Stimulated activated CD8-positive, alpha-beta memory T cell treated with anti-CD3 and anti-CD28 coated beads, Interleukin-7, amount 100 ng/mL, for 1 hour (primary cell): ENCODE measurements at regions not wholly inside any gene's neighbourhood (a gene's known extent, or its start where the extent isn't known, plus 50 kb on each side); places are given as distances from the start of the nearest gene placed in this dataset.
"Not testable (repeated sequence)": the region's sequence is repeated elsewhere in the genome, so short reads cannot be mapped to it uniquely, and the experiment has no call there.

ENCODE experiments used
- DNase-seq, 2 donors: peaks; one replicate each; pipeline ENCODE4 v3.0.0-alpha.2; 2020; ENCODE audit warnings: low read depth in 2 of 2

DNA sequence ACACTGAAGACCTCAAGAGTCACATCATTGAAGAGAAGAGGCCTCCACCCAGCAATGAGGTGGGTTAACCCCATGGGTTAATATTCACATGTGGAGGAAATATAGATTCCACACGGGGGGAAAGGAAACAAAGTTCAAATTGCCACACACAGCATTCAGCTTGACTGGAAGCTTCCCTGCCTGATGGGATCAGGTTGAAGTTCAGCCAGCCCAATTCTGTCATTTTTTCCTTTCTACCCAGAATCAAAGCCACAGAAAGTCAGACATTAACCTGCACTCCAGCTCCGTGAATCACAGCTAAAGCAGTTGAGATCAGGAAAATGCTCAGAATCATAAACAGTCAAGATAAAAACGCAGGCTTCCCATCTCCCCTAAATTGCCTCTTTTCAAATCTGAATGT lies 208.7 kb upstream of the OBI1 start:
- no peak for DNase-seq

DNA sequence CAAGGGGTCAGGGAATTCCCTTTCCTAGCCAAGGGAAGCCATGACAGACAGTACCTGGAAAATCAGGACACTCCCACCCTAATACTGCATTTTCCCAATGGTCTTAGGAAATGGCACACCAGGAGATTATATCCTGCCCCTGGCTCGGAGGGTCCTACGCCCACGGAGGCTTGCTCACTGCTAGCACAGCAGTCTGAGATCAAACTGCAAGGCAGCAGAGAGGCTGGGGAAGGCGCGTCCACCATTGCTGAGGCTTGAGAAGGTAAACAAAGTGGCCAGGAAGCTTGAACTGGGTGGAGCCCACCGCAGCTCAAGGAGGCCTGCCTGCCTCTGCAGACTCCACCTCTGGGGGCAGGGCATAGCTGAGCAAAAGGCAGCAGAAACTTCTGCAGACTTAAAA lies 207.1 kb upstream of the OBI1 start:
- DNase-seq, result not testable (repeated sequence)

DNA sequence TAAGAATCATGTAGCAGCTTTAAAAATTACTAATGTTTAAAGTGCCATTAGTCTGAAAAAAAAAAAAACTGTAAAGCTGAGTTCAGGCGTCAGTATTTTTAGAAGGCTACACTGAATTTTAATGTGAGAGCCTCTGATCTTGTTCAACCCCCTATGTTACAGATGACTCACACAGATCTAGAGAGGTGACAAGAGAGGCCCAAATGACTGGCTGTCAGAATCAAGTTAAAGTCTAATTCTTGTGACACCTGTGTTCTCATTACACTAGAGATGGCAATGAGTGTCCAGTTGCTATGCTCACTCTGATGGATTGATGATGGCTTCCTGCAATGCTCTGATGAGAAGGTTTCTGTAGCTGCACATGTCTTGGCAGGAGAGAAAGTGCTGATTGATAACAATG lies 203.5 kb upstream of the OBI1 start:
- DNase-seq, result no peak

DNA sequence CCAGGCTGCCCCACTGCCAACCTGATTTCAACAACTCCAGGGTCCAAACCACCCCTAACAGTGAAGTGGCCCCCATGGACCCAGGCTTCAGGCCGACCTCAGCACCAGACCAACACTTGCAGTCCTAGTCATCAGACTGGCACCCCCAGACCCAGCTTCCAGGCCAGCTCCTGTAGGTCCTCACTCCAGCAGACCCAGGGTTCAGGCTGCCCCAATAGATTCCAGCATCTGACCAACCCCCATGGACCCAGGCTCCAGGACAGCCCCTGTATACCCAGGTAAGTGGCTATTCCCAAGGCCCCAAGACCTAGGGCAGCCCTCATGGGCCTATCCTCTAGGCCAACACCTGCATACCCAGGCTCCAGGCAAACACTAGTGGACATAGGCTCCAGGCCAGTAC lies 193.8 kb upstream of the OBI1 start:
- no peak for DNase-seq

DNA sequence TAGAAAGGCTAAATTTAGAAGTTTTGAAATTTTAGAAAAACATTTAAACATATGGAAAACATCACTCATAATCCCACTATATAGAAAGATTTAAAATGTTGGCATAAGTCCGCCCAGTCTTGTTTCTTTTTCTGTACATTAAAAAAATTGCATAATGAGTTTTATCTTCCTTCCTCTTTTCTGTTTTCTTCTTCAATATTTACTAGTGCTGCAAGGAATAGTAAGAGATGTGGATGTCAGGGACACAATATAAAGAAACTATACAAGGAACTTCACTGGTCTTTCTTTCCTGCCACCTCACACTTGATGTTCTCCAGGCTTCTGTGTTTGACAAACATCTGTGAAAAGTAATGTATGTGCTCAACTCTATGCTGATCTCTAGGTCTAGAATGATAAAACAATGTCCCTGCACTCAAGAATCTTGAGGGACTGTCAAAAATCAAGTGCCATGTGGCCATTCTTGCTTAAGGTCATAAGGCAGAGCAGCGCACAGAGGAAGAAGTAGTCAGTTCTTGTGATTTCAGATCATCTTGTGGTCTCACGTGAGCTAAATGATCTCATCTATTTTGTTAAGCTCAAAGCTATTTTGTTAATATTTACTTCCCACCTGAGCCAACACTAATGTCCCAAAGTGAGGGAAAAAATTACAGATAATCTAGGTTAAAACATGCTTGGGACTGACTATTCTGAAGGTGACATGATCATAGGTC lies 186.9 kb upstream of the OBI1 start:
- DNase-seq, result no peak

DNA sequence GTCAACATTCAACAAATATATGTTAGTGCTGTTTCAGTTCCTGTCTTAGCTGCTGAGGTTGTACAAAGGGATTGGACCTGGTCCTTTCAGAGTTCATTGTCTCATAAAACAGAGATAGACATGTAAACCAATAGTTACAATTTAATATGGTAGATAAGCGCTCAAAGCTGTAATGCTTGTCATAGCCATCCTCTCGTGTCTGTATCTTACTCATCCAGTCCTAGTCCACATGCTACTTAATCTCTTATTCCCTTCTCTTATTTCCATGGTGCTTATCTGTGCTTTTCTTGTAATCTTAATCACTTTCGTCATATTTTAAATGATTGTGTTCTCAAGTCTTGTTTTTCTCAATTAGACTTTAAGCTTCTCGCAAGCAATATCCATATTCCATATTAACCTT lies 185.2 kb upstream of the OBI1 start:
- no peak for DNase-seq

DNA sequence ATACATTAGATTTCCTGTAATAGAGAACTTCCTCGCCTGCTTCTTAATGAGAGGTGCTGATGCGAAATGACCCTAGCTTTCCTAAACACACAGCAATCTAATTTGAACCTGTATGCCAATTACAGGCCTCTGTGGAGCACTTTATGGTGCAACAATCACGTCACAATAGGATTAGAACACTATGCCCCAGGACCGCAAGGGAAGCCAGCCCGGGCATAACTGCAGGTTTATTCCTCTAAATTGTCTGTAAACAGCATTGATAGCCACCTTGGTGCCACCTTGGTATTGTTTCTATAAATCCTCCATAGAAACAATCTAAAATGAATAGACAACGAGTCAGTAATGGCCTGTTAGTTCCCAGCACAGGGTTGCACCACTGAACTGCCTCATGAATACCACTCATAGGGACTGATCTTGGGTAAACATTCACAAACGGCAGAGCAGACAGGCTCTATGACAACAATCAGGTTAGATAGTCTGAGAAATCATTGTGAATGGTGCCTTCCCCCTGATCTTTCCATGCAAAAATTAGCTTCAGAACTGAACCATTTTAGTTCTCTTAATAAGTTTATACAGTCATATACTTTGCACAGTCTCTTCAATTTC lies 182.5 kb upstream of the OBI1 start:
- DNase-seq, result no peak

DNA sequence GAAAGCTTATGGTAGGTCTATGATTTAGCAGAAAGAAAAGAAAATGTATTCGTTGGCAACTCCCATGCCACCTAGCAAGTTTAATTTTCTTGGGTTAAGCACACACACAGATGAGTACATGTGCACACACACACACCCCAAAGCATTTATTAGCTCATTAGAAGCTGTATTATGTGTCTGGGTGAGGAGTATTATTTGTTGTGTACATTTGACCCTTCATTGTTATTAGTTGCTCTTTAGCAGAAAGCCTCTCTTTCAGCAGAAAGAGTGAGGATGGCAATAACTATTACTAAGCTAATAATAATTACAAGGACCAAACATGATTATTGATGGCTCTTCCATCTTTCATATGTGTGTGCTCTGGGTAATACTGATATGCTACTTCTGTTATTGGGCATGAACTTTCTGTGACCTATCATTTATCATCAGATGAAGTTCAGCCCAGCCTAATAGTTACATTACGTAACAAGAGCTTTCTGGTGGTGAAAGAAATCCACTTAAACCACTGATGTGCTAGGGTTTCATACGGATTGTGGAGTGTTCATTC lies 177.4 kb upstream of the OBI1 start:
- no peak for DNase-seq

DNA sequence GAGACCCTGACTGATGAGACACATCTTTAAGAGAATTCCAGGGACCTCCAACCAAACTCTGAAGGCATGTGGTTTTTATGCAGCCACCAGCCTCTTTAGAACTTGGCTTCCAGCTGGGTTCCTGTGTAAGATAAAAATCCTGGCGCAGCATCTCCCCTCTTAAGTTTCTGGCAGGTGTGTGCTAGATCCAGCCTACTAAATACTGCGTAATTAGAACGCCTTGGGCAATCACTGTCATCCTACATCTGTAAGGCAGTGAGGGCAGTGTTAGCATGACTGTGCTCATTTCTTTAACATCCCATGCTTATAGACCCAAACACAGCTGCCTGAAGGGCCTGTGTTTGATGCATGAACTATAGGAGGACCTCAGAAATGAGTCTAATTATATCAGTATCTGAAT lies 173.5 kb upstream of the OBI1 start:
- DNase-seq, result no peak

DNA sequence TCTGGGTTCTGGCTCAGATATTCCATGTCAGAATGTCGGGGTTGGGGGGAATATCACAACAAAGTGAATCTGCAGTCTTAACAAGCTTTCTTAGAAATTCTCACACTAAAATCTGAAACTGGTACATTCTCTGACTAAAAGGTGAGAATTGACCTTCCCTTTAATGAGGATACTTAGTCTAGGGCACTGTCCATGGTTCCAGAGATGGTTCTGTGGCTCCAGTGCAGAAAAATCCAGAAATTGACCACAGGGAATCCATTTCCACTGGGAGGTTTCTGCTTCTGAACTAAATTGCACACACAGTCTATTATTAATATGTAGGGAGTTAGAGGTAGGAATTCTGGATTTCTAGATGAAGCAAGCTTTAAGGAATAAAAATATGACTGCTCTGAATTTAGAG lies 171.6 kb upstream of the OBI1 start:
- DNase-seq, result no peak

DNA sequence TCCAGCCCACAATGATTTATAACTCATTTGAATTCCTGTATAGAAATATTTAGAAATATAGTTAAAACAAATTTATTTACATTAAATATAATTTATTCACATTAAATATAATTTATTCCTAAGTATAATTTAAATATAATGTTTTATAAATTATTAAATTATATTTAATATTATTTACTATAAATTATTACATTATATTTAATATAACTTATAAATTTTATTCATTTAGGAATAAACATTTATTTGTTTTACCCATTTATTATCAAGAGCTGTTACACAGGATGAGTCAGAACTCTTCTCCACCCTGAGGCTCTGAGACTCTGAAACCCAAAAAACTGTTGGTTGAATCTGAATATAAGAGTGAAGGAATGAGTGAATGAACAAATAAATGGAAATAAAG lies 170.9 kb upstream of the OBI1 start:
- DNase-seq, result no peak

DNA sequence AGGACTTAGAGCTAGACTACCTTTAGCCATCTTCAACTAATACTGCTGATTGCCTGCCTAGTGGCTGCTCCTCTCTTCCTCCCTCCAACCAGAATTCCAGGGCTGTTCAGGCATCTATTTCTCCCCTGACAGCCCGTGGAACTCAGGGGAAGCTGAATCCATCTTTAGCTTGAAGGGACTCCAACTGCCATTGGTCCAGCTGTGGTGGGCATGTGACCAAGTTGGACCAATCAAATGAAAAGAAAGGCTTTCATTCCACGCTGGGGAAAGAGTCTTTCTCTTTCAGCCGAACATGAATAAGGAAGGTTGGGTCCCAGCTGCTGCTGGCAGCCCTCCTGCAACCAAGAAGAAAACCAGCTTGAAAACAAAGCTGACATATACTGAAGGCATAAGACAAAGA lies 168.5 kb upstream of the OBI1 start:
- no peak for DNase-seq

DNA sequence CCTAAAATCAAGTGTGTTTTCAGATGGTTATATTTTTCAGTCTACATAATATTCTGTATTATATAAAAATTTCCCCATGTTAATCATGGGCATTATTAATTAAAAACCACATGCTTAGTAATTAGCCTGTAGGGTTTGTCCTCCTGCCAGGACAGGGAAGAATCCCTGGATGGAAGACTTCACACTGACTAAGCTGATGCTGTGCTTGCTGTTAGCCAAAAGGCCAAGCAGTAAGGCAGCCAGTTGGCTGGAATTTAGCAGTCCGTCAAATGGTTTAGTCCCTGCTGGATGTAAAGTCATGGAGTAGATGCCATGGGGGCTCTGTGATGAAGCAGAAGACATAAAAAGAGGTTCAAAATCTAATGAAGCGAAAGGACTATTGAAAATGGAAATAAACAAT lies 168.0 kb upstream of the OBI1 start:
- DNase-seq, result no peak

DNA sequence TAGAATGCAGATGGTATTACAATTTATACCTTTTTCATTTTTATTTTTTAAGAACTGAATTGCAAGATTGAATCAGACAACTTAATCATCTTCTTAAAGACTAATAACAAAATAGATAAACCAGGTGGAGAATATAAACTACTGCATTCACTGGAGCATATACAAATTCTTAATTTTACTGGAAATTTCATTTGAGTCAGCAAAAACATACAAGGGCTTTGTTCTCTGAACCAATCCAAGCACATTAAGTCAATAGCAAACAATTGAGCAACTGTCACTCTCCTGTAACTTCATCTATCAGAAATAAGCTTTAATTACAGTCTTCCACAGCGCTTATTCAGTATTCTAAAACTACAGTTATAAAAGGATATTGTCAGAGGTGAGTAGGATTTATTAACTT lies 167.4 kb upstream of the OBI1 start:
- no peak for DNase-seq

DNA sequence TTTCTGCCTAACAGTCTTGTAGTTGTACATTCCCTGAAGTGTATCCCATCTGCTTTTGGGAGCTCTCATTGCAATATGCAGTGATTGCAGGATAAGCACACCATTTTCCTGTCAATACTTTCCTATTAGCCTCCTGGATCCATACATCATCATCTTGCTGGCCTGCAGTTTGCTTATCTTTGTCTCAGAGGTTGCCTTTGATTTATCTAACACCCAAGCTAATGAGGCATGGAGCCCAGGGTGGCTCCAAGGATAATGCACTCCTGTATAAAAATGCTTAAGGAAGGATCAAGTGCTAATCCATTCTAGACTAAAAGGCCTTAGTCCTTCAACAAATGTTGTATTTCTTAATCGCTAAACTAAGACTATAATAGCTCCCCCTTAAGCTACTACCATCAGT lies 161.6 kb upstream of the OBI1 start:
- no peak for DNase-seq

DNA sequence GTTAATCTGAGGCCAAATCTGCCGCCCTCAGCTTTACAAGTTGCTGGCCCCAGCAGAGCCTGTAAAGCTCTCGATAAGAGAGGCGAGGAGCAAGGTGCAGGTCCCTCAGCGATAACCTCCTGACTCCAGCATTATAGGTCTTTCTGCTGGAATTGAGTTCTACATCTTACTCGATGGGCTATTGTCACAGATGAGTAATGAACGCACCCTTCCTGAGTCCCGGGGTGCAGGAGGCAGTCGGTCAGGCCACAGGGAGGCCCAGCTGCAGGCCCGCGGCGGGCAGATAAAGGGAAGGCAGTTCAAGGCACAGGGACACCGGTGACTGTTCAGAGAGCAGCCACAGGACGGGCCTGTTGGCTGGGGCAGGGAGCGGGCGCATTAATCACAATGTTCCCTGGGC lies 157.6 kb upstream of the OBI1 start:
- no peak for DNase-seq

DNA sequence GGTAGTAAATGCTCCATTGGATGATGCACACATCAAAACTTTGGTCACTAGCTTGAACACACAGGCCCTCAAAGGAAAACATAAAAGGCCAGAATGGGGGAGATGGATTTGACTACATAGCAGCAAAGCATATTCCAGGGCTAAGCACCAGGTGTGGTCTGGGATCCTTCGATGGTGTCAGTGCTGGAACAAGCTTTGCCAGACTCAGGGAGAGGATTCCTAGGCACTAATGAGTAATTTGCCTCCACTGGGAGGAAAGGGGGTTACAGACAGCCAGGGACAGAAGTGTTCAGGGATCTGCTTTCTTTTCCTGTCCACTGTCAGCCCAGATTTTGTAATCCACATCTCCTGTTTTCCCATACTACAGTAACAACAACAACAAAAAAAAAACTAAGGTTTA lies 157.2 kb upstream of the OBI1 start:
- DNase-seq, result no peak

DNA sequence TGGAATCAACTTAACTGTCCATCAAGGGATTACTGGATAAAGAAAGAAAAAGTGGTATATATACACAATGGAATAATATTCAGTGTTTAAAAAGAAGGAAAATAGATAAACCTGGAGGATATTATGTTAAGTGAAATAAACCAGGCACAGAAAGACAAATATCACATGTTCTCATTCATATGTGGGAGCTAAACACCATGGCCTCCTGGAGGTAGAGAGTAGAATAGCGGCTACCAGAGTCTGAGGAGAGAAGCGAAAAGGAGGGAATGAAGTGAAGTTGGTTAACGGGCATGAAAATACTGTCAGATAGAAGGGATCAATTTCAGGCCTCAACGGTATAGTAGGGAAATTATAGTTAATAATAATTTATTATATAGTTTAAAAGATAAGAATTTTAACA lies 147.5 kb upstream of the OBI1 start:
- no peak for DNase-seq

DNA sequence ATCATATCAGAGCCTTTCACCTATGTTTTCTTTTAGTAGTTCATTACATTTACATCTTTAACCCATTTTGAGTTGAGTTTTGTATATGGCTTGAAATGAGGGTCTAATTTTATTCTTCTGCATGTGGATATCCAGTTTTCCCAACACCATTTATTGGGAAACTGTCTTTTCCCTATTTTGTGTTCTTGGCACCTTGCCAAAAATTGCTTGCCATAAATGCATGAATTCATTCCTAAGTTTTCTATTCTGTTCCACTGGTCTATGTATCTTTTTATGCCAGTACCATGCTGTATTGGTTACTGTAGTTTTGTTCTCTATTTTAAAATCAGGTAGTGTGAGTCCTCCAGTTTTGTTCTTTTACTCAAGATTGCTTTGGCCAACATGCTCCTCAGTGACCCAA lies 144.0 kb upstream of the OBI1 start:
- no peak for DNase-seq

DNA sequence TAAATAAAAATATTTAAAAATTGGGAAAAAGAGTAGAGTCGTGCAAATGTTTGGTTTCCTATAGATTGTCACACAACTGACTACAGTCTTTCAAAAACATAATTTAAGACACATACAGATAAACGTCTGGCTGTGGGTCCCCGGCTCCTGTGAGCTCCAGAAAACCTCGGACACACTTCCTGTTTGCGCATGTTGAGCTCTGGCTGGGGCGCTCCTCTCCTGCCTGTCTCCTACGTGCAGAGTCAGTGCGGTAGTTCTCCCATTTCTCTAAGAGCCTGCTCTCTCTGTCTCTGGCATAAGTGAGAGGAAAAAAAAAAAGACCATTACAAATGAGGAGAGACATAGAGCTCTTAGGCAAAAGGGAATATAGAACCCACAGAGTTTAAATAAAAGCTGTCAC lies 128.2 kb upstream of the OBI1 start:
- DNase-seq, result no peak

DNA sequence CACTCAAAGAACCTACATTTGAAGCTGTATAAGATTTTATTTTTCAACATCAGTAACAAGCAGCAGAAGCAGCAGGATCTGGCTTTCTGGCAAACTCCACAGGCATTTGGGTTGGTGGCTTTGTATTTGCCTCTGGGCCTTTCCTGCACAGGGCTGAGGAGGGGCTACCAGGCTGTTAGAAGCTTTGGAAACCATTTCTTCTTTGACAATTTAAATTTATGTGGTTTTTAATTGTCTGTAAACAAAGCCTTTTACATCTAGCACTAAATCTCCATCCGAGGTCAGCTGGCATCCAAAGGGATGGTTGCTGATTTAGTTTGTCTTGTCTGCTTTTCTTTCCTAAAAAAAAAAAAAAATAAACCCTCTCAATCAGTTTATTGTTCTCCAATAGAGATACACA lies 127.5 kb upstream of the OBI1 start:
- DNase-seq, result no peak

DNA sequence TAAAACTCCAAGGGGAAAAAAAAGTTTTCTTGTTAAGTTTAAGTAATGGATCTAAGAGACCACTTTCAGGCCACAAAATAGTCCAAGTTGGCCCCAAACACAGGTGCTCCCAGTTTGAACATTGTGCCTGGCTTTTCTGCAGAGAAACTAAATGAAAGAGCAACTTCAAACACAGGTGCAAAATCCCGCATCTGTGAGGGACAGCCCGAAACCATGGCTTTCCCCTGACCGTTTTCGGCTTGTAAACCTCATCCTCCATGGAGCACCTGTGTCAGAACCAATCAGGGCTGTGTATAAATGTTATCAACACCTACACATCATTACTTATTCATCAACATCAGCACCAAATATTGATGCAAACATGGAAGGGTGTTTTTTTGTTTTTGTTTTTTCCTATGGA lies 126.8 kb upstream of the OBI1 start:
- no peak for DNase-seq

DNA sequence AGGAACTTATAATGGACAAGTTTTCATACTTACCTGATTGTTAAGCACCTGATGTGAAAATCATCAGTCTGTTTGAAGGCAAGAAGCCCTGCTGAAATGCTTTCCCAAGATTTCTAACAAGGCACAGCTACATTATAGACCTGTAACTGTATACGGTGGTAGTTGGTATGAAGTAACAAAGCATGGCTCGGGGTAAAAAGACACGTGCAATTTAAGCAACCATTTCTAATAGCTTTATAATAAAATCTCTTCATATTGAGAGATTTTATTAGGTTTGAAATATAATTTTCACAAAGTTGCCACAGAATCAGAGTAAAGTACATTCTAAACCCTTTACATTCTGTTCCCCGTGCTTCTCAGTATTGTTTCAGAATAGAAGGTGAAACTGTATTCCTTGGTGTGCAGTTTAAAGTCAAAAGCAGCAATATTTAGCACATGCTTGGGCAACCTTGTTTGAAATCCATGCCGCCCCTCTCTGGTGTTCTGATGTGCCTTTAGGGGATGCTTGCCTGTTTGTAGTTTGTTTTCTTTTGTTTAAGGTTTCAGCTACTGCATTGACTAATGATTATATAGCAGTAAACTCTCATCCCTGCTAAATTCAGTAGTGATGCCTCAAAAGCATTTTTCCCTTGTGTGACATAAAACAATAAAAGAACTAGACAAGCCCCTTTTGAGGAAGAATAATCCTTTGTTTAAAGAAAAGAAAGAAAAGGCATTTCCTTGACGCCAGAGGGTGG lies 125.2 kb upstream of the OBI1 start:
- DNase-seq, result no peak
